H9 (cell line): ENCODE measurements at regions not wholly inside any gene's neighbourhood (a gene's known extent, or its start where the extent isn't known, plus 50 kb on each side); places are given as distances from the start of the nearest gene placed in this dataset.

Experiments
- DNase-seq: peaks from one replicate; pipeline ENCODE4 v3.0.0-alpha.2; 2017
- H2AFZ ChIP-seq: one replicate; pipeline ENCODE4 v1.6.1; 2013; ENCODE audit warnings: mild to moderate bottlenecking, low read length, control low read depth, moderate library complexity
- H2AK5ac ChIP-seq: 2 replicates; pipeline ENCODE4 v1.6.1; 2013; ENCODE audit warnings: low read length, control low read depth, mixed read lengths; ENCODE audit not compliant: insufficient read length
- H2BK120ac ChIP-seq: one replicate; pipeline ENCODE4 v1.6.1; 2013; ENCODE audit warnings: low read depth, mild to moderate bottlenecking, low read length, control low read depth, inconsistent platforms; ENCODE audit not compliant: poor library complexity, severe bottlenecking
- H2BK12ac ChIP-seq: 2 replicates; pipeline ENCODE4 v1.6.1; 2013; ENCODE audit warnings: low read length, control low read depth, mixed read lengths, low read depth; ENCODE audit not compliant: insufficient read length
- H2BK15ac ChIP-seq: 2 replicates; pipeline ENCODE4 v1.6.1; 2013; ENCODE audit warnings: low read depth, low read length, control low read depth
- H2BK20ac ChIP-seq: one replicate; pipeline ENCODE4 v1.6.1; 2013; ENCODE audit warnings: low read depth, mild to moderate bottlenecking, low read length, control low read depth, inconsistent platforms; ENCODE audit not compliant: poor library complexity, severe bottlenecking
- H2BK5ac ChIP-seq: 2 replicates; pipeline ENCODE4 v1.6.1; 2013; ENCODE audit warnings: low read length, control low read depth, mixed read lengths; ENCODE audit not compliant: insufficient read length
- H3K14ac ChIP-seq: 2 replicates; pipeline ENCODE4 v1.6.1; 2013; ENCODE audit warnings: low read length, control low read depth; ENCODE audit not compliant: insufficient read depth
- H3K18ac ChIP-seq: 2 replicates; pipeline ENCODE4 v1.6.1; 2013; ENCODE audit warnings: low read depth, mild to moderate bottlenecking, mixed read lengths, low read length, control low read depth; ENCODE audit not compliant: insufficient read length
- H3K23ac ChIP-seq: 2 replicates; pipeline ENCODE4 v1.6.1; 2013; ENCODE audit warnings: low read length, control low read depth, mixed read lengths, low read depth; ENCODE audit not compliant: insufficient read length
- H3K23me2 ChIP-seq: 2 replicates; pipeline ENCODE4 v1.6.1; 2013; ENCODE audit warnings: low read depth, mild to moderate bottlenecking, mixed read lengths, low read length, control low read depth; ENCODE audit not compliant: insufficient read length, poor library complexity, severe bottlenecking
- H3K27ac ChIP-seq: 2 replicates; pipeline ENCODE4 v1.5.1; 2013; ENCODE audit warnings: low read length, control low read depth, mixed read lengths, low read depth; ENCODE audit not compliant: insufficient read length
- H3K27me3 ChIP-seq: 2 replicates; pipeline ENCODE4 v1.6.1; 2013; ENCODE audit warnings: low read length, control low read depth, inconsistent platforms; ENCODE audit not compliant: insufficient read depth
- H3K4ac ChIP-seq: 2 replicates; pipeline ENCODE4 v1.6.1; 2013; ENCODE audit warnings: low read depth, mild to moderate bottlenecking, control low read depth, inconsistent platforms, low read length, moderate library complexity
- H3K4me1 ChIP-seq: 2 replicates; pipeline ENCODE4 v1.6.1; 2013; ENCODE audit warnings: low read length, control low read depth, inconsistent platforms; ENCODE audit not compliant: insufficient read depth
- H3K4me2 ChIP-seq: 2 replicates; pipeline ENCODE4 v1.6.1; 2013; ENCODE audit warnings: low read length, control low read depth, mixed read lengths; ENCODE audit not compliant: insufficient read length, insufficient read depth
- H3K56ac ChIP-seq: 2 replicates; pipeline ENCODE4 v1.6.1; 2013; ENCODE audit warnings: low read depth, mild to moderate bottlenecking, mixed read lengths, low read length, control low read depth; ENCODE audit not compliant: insufficient read length
- H3K79me1 ChIP-seq: 2 replicates; pipeline ENCODE4 v1.6.1; 2013; ENCODE audit warnings: low read depth, mild to moderate bottlenecking, moderate library complexity, low read length, control low read depth, inconsistent platforms; ENCODE audit not compliant: insufficient read depth, poor library complexity, severe bottlenecking
- H3K79me2 ChIP-seq: 2 replicates; pipeline ENCODE4 v1.6.1; 2013; ENCODE audit warnings: low read length, control low read depth, inconsistent platforms; ENCODE audit not compliant: insufficient read depth
- H3K9ac ChIP-seq: 2 replicates; pipeline ENCODE4 v1.6.1; 2013; ENCODE audit warnings: low read length, control low read depth, mixed read lengths; ENCODE audit not compliant: insufficient read length; ENCODE audit errors: extremely low read depth
- H3K9me3 ChIP-seq: one replicate; pipeline ENCODE4 v1.6.1; 2013; ENCODE audit warnings: low read depth, low read length, inconsistent platforms; ENCODE audit not compliant: control insufficient read depth
- H3T11ph ChIP-seq: one replicate; pipeline ENCODE4 v1.6.1; 2013; ENCODE audit warnings: mild to moderate bottlenecking, low read length, control low read depth, inconsistent platforms
- H4K20me1 ChIP-seq: one replicate; pipeline ENCODE4 v1.6.1; 2013; ENCODE audit not compliant: control insufficient read depth, insufficient read length, insufficient read depth
- H4K5ac ChIP-seq: 2 replicates; pipeline ENCODE4 v1.6.1; 2013; ENCODE audit warnings: low read depth, mild to moderate bottlenecking, mixed read lengths, low read length, control low read depth; ENCODE audit not compliant: insufficient read length
- H4K8ac ChIP-seq: replicated peaks from 2 replicates; pipeline ENCODE4 v1.6.1; 2013; ENCODE audit warnings: low read length, control low read depth, mixed read lengths, low read depth; ENCODE audit not compliant: insufficient read length
- H4K91ac ChIP-seq: 2 replicates; pipeline ENCODE4 v1.6.1; 2013; ENCODE audit warnings: low read depth, mild to moderate bottlenecking, moderate library complexity, mixed read lengths, low read length, control low read depth; ENCODE audit not compliant: insufficient read length
- H3K27ac Mint-ChIP-seq, 3 experiments: 2 replicates in 2 of 3; 3 replicates in 1 of 3; pipeline ENCODE4 v1.8.0; 2020 to 2021; ENCODE audit warnings: mixed read lengths in 3 of 3, mild to moderate bottlenecking in 1 of 3, moderate library complexity in 1 of 3
- H3K27me3 Mint-ChIP-seq: 2 replicates; pipeline ENCODE4 v1.8.0; 2021; ENCODE audit warnings: low read depth, mild to moderate bottlenecking, moderate library complexity, mixed read lengths
- H3K36me3 Mint-ChIP-seq, 3 experiments: 2 replicates in 2 of 3; 3 replicates in 1 of 3; pipeline ENCODE4 v1.8.0; 2020 to 2021; ENCODE audit warnings: low read depth in 3 of 3, mixed read lengths in 3 of 3; ENCODE audit not compliant: insufficient read depth in 1 of 3
- H3K4me1 Mint-ChIP-seq, 2 experiments: 2 replicates each; pipeline ENCODE4 v1.8.0; 2020; ENCODE audit warnings: mixed read lengths in 2 of 2
- H3K4me3 Mint-ChIP-seq, 2 experiments: 2 replicates in 1 of 2; 3 replicates in 1 of 2; pipeline ENCODE4 v1.8.0; 2020 to 2021; ENCODE audit warnings: mild to moderate bottlenecking in 2 of 2, mixed read lengths in 2 of 2, moderate library complexity in 1 of 2
- H3K9me3 Mint-ChIP-seq, 2 experiments: 2 replicates in 1 of 2; 3 replicates in 1 of 2; pipeline ENCODE4 v1.8.0; 2020; ENCODE audit warnings: mild to moderate bottlenecking in 2 of 2, mixed read lengths in 2 of 2, moderate library complexity in 1 of 2
- CTCF ChIP-seq: fragments of 200-600 bp; sonication (generic); conservative IDR thresholded peaks from 3 replicates; pipeline ENCODE4 v1.8.0; 2021; ENCODE audit warnings: antibody characterized with exemption, mild to moderate bottlenecking
- WGBS: extraction: QIAGEN DNeasy Blood & Tissue Kit; methylation state at CpG from one replicate; pipeline ENCODE4 v1.1.7; 2013; ENCODE audit warnings: missing lambda C conversion rate, low lambda C conversion rate, mixed read lengths; ENCODE audit not compliant: insufficient read length; ENCODE audit errors: extremely low coverage; 5-methylcytosine and 5-hydroxymethylcytosine counted together

DNA sequence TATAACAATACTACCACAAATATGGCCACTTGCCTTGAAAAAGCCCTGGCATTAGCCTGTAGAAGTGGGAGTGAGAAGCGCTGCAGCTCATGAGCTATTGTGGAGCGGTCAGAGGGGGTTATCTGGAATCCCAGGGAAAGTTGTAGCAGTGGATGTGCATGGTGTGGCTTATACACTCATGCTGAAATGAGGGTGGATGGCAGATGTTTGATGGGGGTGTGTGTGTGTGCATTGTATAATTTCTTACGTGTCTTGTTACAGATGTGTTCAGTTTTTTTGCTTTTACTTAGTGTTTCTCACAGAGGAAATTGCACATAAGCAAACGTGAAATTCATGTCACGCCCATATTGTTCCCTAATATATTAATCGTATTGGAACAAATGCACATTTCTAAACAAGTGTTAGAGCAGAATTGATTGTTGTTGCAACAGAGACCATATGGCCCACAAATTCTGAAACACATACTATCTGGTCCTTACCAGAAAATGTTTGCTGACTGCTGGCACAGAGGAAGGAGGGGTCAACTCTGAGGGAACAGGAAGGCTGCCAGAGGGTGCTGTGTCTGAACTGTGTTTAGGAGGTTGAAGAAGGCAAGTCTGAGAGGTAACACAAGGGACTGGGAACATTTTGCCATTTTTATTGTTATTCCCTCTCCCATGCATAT is 200.0 kb upstream of the CFAP20DC start:
- no peak for DNase-seq
- Histone ChIP-seq H3K4ac (no peak overlapping the region), H2BK5ac (no peak overlapping the region), H2BK20ac (no peak overlapping the region), H4K5ac (no peak overlapping the region), H3K18ac (no peak overlapping the region), H3K14ac (no peak overlapping the region), H4K8ac (no peak overlapping the region), H3K27me3 (no peaks in the 10 kb centered on the region), H3K79me1 (no peaks in the 10 kb centered on the region), H2AFZ (no peak overlapping the region), H2BK12ac (no peak overlapping the region), H2BK15ac (no peak overlapping the region), H3K27ac (no peak overlapping the region), H2BK120ac (no peak overlapping the region), H3T11ph (no peak overlapping the region), H3K9me3 (no peaks in the 10 kb centered on the region), H3K23ac (no peak overlapping the region), H3K23me2 (no peaks in the 10 kb centered on the region), H3K4me1 (0 out of 2 replicates have a peak, but pooled peaks cover 4% of the 10 kb centered on the region), H3K4me2 (no peak overlapping the region), H4K20me1 (no peaks in the 10 kb centered on the region), H3K56ac (no peak overlapping the region), H3K9ac (no peak overlapping the region), H3K79me2 (no peaks in the 10 kb centered on the region), H4K91ac (no peak overlapping the region), H2AK5ac (no peak overlapping the region)
- no peak overlapping the region for H3K4me3 Mint-ChIP-seq
- no peak for TF ChIP-seq CTCF
- no peaks in the 10 kb centered on the region for H3K36me3 Mint-ChIP-seq
- no peak overlapping the region for H3K27ac Mint-ChIP-seq
- no peaks in the 10 kb centered on the region for H3K27me3 Mint-ChIP-seq
- no CpG with 5 or more reads among the region's 6 CpGs for WGBS
- H3K4me1 Mint-ChIP-seq = peaks cover 11 to 12% of the 10 kb centered on the region in 2 experiments
- no peaks in the 10 kb centered on the region for H3K9me3 Mint-ChIP-seq
